GM18520 (cell line): ENCODE measurements at regions not wholly inside any gene's neighbourhood (a gene's known extent, or its start where the extent isn't known, plus 50 kb on each side); places are given as distances from the start of the nearest gene placed in this dataset.
"Not testable (repeated sequence)": the region's sequence is repeated elsewhere in the genome, so short reads cannot be mapped to it uniquely, and the experiment has no call there.

Source experiments
- ATAC-seq: cut with Tn5 transposase; IDR thresholded peaks from one replicate; pipeline ENCODE4 v1.9.1; 2021; ENCODE audit not compliant: unreplicated experiment

DNA sequence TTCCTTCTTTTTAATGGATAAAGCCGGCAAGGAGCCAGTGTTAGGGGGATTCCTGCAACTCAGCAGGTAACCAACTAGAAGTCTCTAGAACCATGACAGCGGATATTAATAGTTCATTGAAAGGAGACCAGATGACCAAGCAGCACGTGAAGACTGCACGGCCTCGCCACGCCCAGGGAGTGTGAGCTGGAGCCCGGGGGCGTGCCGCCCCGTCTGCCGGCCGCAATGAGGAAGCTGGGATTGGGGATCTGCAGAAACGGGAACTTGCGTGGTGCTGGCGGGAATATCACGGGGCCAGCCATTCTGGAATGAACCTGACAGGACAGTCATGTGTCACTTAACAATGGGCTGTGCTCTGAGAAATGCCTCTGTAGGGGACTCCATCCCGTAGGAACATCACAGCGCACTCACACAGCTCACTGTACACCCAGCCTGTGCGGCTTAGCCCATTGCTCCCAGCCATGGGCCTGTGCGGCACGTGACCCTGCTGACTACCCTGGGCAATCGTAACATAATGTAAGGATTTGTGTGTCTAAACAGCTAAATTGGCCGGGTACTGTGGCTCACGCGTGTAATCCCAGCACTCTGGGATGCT lies 4092.8 kb upstream of the TPTE start:
- not testable (repeated sequence) for ATAC-seq

- ATAC-seq: not testable (repeated sequence)
Observed at GRCh38 chr21:6429924-6430323, 4091.5 kb upstream of the TPTE start.

- ATAC-seq: not testable (repeated sequence)
Observed at GRCh38 chr21:6433149-6433548, 4088.2 kb upstream of the TPTE start.

DNA sequence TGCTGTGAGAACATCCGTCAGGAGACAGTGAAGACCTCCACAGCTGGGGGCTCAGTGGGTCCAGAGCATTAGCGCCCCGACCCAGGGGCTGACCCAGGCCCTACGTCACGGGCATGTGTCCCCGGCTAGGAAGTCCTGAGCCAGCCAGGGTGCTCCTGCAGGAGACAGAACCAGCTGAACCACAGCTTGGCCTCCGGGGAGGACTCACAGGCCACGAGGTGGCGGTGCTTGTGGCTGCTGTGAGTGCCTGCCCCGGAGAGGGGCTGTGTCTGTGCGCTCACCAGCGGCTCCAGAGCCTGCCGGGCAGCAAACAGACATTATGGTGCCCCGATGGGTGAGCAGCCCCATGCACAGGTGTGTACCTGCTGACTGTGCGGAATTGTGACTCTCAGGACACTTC lies 4085.2 kb upstream of the TPTE start:
- not testable (repeated sequence) for ATAC-seq

DNA sequence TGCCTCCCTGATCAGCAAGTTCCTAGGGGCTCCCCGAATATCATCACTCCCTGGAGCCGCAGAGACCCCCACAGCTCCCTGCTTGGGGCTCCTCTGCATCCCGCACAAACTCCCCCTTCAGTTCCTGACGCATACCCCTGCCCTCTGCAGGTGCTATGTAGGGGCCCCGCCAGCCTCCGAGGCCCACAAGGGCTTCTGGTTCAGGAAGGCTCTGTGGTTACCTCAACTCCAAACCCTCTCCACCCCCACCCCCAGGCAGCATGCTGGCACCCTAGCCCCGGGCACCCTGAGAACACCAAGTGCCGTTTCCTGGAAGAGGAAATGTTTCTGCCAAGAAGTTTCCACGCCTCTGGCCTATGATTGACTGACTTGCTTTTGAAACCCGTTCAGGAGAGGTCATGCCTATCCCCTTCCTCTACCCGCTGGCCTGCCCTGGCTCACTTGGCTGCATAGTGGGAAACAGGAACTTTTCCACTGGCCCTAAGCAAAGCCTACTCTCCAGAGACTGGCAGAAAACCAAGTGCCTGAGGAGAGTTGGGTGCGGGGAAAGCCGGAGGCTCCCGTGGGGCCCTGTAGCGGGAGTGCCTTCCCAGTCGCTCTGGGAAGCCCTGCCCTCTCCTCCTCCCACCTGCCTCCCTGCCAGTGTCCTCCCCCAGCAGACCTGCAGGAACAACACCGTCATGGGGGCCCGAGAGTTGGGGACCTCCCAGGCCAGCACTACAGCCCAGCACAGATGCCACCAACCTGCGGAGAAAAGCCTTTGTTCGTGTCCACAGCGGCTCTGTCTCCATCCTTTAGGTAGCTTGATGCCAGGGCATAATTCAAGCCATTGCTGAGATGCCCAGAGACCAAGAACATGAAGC lies 4084.2 kb upstream of the TPTE start:
- not testable (repeated sequence) for ATAC-seq

GRCh38 chr21:6437834-6438187 lies 4083.6 kb upstream of the TPTE start:
- ATAC-seq: not testable (repeated sequence)

DNA sequence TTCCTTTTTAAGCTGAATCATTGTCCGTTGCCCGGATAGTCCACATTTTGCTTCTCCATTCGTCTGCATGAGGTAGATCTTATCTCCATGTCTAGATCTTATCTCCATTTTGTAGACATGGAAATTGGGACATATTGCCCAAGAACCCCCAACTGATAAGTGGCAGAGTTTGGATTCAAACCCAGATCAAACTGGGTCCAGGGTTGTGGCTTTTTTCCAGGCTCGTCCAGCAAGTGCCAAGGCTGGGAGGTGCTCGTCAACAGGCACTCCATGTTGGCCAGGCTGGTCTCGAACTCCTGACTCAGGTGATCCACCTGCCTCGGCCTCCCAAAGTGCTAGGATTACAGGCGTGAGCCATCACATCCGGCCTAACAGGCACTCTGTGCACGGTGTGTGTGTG lies 4082.3 kb upstream of the TPTE start:
- not testable (repeated sequence) for ATAC-seq

DNA sequence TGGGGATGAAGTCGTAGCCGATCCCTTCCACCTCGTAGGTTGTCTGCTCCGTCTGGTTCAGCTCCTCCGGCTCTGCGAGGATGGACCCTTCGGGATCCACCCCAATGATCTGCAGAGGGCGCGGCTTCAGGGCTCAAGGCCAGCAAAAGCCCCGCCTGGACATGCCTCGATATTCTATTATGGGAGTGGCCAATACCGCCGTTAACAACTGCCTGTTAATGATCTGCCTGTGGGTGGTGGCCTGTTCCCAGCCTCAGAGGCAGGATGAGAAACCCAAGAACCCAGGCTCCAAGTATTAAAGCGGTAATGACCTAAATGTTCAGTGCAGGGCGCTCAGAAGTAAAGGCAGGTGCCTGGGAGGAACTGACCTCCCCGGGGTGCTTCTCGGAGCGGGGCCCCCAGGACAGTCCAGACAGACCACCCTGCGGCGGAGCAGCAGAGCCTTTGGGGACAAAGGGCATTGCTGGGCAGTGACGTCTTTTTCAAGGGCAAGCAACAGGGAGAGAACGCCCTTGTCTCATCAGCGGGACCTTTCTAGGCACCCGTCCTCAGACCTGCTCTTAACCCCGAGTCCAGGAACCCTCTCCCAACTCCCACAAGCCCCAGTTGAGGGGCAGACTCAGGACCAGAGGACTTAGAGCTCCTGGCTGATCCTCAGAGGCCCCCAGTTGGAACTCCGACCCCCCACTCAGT lies 4066.6 kb upstream of the TPTE start:
- not testable (repeated sequence) for ATAC-seq

- not testable (repeated sequence) for ATAC-seq
Observed at GRCh38 chr21:6456011-6456661, 4065.2 kb upstream of the TPTE start.

DNA sequence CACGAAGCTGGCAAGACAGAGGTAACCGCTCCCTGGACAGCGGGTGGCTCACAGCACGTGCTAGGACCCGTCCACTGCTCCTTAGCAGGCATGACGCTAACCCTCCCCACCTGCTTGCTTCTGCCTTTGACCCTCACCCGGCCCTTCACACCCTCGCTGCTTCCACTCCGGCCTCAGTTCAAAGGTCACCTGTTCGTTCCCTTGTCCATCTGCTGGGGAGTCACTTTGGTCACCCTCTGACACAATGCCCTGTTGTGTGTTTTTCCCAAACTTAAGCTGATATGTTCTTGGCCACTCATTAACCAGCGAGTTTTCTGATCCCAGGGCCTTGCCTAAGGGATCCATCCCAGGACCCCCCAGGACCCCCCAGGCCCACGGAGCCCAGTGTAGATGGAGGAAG lies 4061.6 kb upstream of the TPTE start:
- not testable (repeated sequence) for ATAC-seq

DNA sequence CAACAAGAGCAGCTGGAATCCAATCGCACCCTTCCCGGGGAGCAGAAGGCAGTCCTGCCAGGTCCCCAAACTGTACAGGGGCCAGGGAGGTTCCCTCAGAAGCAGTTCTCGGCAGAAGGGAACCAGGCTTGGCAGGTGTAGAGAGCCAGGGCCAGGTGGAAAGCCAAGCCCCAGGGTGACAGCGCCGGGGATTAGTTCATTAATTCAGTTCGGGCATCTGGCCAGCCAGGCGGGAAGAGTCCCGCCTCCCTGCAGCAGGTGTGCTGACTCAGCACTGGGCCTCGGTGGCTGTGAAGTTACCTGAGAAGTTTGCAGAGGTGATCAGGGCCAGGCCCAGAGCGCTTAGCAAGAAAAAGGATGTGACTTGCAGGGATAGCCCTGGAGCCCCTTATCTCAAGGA lies 4060.0 kb upstream of the TPTE start:
- not testable (repeated sequence) for ATAC-seq

GRCh38 chr21:6464419-6464818 lies 4057.0 kb upstream of the TPTE start:
- ATAC-seq: not testable (repeated sequence)

- ATAC-seq: not testable (repeated sequence)
Observed at GRCh38 chr21:6466081-6466698, 4055.2 kb upstream of the TPTE start.

- not testable (repeated sequence) for ATAC-seq
Observed at GRCh38 chr21:6466707-6467106, 4054.7 kb upstream of the TPTE start.

DNA sequence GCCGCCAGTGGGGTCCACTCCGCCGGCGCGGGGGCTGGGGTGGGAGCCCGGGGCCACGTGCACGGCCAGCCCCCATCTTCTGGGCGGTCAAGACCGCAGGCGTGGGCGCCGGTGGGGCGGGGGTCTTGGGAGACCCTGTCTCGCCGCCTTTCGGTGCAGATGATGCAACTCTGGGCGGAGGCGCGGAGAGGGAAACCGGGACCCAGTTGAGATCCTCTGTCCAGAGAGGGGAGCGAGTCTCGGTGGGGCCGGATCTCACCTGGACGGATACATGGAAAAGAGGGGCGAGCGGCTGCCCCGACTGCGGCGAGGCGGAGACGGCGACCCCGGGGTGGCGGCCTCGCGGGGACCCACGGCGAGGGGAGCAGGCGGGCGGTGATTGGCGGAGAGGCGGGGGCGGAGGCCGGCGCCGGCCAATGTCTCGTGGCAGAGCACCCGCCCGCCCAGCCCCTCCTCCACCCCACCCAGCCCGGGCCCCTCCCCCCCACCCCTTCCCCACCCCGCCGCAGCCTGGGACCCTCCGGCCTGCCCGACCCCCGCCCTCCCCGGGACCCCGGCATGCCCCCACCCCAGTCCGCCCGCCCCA lies 4054.1 kb upstream of the TPTE start:
- not testable (repeated sequence) for ATAC-seq

DNA sequence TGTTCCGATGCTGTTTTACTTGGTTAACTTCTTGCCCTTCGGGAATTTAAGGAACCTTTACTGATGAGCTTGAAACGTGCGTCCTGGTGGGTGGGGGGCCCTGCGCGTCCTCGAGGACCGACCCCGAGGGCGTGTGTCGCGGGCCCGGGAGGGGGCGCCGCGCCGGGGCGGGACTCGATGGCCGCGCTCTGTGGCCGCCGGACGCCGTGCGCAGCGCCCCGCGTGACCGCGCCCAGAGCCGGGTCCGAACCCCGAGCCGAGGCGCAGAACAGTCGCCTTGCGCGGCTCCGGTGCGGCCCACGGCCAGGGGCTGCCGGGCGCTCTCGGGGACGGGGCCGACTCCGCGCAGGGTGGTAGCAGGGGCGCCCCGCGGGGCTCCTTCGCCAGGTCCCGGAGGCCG lies 4053.5 kb upstream of the TPTE start:
- not testable (repeated sequence) for ATAC-seq

GRCh38 chr21:6468331-6468860 lies 4053.0 kb upstream of the TPTE start:
- not testable (repeated sequence) for ATAC-seq

- not testable (repeated sequence) for ATAC-seq
Observed at GRCh38 chr21:6474250-6474968, 4047.0 kb upstream of the TPTE start.

DNA sequence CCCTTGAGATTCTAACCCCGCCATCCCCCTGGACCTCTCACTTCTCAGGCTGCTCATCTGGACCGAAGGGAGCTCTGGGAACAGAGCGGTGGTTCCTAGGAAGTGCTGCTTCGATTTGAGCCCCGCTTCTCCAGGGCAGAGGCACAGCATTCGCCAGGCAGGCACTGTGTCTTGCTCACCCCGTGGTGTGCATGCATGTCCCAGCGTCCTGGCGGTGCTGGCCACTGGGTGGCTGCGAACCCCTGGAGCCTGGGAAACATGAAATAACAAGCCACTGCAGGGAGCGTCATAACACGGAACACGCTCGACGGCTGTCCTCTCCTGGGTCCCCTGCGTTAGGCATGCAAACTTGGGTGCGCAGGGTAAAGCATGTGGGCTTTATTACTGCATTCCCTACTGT lies 4040.3 kb upstream of the TPTE start:
- not testable (repeated sequence) for ATAC-seq
